GM23338 (cell line): ENCODE measurements at regions not wholly inside any gene's neighbourhood (a gene's known extent, or its start where the extent isn't known, plus 50 kb on each side); places are given as distances from the start of the nearest gene placed in this dataset.

ENCODE experiments used
- CREB1 ChIP-seq: fragments of 250-450 bp; sonication (Bioruptor Pico); IDR thresholded peaks from 2 replicates; pipeline ENCODE4 v1.5.0; 2020; ENCODE audit warnings: low read depth, mild to moderate bottlenecking, moderate library complexity
- ETS1 ChIP-seq: IDR thresholded peaks from 2 replicates; pipeline ENCODE4 v1.6.1; 2016; ENCODE audit warnings: antibody characterized with exemption
- EZH2 ChIP-seq: fragments of 200-600 bp; sonication (generic); IDR thresholded peaks from one replicate; pipeline ENCODE4 v1.8.0; 2017; ENCODE audit warnings: antibody characterized with exemption, mild to moderate bottlenecking, low read depth; ENCODE audit not compliant: unreplicated experiment
- EZH2phosphoT487 ChIP-seq: fragments of 200-600 bp; sonication (generic); IDR thresholded peaks from one replicate; pipeline ENCODE4 v1.8.1; 2018; ENCODE audit warnings: antibody characterized with exemption; ENCODE audit not compliant: unreplicated experiment
- JUNB ChIP-seq: IDR thresholded peaks from one replicate; pipeline ENCODE4 v1.6.1; 2016; ENCODE audit warnings: antibody characterized with exemption; ENCODE audit not compliant: unreplicated experiment
- POLR2AphosphoS5 ChIP-seq: IDR thresholded peaks from 2 replicates; pipeline ENCODE4 v1.6.1; 2016; ENCODE audit warnings: antibody characterized with exemption, low read depth
- REST ChIP-seq: IDR thresholded peaks from one replicate; pipeline ENCODE4 v1.6.1; 2018; ENCODE audit warnings: antibody characterized with exemption; ENCODE audit not compliant: unreplicated experiment
- ZNF331 ChIP-seq: fragments of 250-450 bp; sonication (Bioruptor Pico); IDR thresholded peaks from 2 replicates; pipeline ENCODE4 v1.5.0; 2020; ENCODE audit warnings: low read depth, mild to moderate bottlenecking, moderate library complexity
- TF ChIP-seq, protein P1 (sequence below), 2 experiments: fragments of 200-600 bp in 1 of 2; sonication (generic) in 1 of 2; conservative IDR thresholded peaks; 2 replicates each; pipeline versions ENCODE4 v1.5.1 to v1.6.1; 2016 to 2017; ENCODE audit warnings: antibody characterized with exemption in 2 of 2, low read depth in 2 of 2, mild to moderate bottlenecking in 2 of 2, moderate library complexity in 1 of 2

GRCh38 chr12:94805749-94806529 lies 155.6 kb upstream of the TMCC3 start:
- TF ChIP-seq, protein P1, sequence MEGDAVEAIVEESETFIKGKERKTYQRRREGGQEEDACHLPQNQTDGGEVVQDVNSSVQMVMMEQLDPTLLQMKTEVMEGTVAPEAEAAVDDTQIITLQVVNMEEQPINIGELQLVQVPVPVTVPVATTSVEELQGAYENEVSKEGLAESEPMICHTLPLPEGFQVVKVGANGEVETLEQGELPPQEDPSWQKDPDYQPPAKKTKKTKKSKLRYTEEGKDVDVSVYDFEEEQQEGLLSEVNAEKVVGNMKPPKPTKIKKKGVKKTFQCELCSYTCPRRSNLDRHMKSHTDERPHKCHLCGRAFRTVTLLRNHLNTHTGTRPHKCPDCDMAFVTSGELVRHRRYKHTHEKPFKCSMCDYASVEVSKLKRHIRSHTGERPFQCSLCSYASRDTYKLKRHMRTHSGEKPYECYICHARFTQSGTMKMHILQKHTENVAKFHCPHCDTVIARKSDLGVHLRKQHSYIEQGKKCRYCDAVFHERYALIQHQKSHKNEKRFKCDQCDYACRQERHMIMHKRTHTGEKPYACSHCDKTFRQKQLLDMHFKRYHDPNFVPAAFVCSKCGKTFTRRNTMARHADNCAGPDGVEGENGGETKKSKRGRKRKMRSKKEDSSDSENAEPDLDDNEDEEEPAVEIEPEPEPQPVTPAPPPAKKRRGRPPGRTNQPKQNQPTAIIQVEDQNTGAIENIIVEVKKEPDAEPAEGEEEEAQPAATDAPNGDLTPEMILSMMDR (conservative IDR thresholded peaks at IDR 0.05; ENCODE audit: low read depth in 2 of 2), result no peak
- TF ChIP-seq POLR2AphosphoS5 (no peak), EZH2 (no peak), EZH2phosphoT487 (no peak), CREB1 (CRISPR knock-in tag) (no peak), REST (no peak), ZNF331 (CRISPR knock-in tag) (no peak), ETS1 (no peak), JUNB (no peak)
